HG02938 (cell line): ENCODE measurements at regions not wholly inside any gene's neighbourhood (a gene's known extent, or its start where the extent isn't known, plus 50 kb on each side); places are given as distances from the start of the nearest gene placed in this dataset.

ENCODE experiments used
- ATAC-seq: cut with Tn5 transposase; IDR thresholded peaks from one replicate; pipeline ENCODE4 v1.9.1; 2021; ENCODE audit warnings: mild to moderate bottlenecking, moderate library complexity; ENCODE audit not compliant: unreplicated experiment

DNA sequence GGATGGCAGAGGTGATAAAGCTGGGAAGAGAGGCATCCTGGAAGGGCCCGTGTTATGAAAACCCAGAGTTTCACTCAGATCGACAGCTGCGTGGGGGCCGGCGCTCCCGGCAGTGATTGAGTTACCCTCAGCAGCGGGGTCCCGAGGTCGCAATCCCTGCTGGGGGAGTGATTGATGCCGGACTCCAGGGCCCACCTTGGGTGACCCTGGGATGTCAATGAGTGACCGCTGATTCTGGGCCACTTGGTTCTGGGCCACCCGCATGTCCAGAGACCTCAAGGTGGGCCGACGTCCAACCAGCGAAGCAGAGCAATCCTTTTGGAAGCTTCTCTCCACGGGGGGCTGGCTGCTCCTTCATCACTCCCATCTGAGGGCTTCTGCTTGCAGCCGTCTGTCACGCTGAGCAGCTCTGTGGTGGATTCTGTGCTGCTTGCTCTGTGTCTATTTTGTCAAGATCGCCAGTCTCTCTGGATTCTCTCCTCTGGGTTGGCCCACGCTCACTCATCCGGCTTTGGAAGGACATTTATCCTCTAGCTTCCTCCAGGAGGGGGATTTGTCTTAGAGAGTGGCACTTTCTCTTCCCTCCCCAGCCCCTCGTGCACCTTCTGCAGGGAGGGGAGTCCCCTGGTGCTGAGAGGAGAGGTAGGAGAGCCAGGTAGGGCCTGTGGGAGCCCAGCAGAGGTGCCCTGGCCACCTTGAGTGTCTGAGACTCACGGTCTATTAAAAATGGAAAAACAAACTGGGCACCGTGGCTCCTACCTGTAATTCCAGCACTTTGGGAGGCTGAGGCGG is 110.9 kb upstream of the C1orf174 start:
- ATAC-seq = no peak

DNA sequence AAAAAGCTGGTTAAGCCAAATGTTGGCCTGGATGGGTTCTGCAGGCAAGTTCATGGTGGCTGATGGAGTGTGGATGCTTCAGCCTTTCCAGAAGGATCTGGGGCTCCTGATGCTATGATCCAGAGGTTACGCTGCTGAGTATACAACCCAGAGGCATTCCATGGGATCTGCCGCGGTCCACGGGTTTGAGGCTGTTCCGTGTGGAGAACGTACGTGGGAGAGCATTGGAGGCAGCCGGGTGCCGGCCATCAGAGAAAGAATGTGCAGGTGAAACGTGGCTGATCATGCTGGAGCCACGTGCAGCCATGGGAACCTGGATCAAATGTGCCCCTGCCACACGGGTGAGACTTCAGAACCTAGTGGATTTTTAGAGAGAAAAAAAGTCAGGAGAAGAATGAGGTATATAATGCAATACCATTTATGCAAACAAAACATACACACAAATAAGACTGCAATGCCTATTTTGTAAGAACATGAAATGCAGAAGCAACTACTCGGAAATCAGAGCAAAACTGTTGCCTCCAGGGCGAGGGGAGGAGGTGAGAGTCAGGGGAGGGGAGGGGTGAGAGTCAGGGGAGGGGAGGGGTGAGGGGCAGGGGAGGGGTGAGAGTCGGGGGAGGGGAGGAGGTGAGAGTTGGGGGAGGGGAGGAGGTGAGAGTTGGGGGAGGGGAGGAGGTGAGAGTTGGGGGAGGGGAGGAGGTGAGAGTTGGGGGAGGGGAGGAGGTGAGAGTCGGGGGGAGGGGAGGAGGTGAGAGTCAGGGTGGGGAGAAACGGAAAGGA is 116.5 kb upstream of the C1orf174 start:
- ATAC-seq = no peak

DNA sequence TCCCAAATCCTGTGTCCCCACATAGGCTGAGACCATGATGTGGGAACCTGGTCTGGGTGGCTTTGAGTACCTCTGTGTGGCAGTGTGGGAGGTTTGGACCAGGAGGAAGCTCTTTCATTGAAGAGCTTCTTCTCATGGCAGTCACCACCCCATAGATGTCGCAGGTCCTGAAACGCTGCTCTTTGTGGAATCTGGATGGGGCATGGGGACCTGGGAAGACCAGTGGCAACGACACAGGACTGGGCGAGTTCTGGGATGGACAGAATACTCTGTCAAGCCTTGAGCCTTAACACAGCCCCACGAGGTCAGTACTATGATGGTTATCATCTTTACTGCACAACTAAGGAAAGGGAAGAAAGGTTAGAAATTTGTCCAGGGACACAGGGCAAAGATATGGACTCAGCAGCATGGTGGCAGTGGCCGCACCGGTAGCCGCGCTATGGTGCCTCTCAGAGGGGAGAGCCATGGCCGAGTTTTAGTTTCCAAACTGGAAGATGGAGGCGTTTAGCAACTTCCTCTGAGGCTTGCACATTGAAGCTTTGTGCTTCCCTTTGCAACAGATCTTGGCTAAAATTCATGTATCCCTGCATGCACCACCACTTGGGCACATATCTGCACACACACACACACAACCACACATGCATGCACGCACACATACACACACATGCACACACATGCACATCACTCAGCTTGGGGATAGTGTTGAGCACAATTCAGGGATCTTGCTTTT is 117.7 kb upstream of the C1orf174 start:
- no peak for ATAC-seq

DNA sequence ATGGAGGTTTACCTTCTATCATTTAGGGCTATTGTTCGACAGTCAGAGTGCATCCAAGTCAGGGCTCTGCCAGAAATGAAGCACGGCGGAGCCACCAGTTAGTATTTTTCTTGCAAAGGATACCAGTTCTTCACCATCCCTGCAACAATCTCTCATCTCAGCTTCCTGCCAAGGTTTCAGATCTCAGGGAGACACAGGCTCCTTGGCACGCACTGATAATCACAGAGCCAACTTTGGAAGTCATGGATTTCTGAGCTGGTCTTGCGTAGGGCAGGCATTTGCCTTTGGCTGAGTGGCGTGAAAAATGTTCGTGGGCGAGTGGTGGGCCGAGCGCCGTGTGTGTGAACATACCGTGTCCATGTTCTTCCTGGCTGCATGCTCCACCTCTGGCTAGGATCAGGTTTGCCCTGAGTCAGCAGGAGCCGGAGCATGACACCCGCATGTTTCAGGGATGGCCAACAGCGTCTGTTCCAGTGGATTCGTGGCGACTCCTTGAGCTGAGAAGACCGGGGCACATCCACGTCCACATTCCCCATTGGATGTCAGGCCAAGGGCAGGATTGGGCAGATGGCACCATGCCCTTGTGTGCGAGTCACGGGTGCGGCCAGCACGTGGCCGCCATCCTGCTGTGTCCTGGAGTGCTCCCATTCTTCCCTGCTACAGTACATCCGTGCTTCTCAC is 118.5 kb upstream of the C1orf174 start:
- ATAC-seq = no peak

DNA sequence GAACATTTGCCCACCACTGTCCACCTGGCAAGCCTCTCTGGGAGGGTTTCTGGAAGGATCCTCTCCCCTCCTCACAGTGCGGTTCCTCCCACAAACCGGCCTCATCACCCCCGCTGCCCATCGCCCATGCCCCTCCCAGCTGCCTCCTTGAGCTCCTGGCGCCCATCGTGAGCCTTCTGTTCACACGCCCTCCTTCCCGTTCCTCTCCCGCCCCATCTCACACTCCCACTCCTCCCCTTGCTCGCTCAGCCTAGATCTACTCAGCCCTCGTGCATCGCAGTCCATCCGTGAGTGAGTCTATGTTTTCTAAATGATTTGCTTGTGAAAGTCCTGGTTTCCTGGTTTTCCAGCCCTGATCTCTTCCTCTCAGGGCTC is 119.1 kb upstream of the C1orf174 start:
- ATAC-seq = no peak

DNA sequence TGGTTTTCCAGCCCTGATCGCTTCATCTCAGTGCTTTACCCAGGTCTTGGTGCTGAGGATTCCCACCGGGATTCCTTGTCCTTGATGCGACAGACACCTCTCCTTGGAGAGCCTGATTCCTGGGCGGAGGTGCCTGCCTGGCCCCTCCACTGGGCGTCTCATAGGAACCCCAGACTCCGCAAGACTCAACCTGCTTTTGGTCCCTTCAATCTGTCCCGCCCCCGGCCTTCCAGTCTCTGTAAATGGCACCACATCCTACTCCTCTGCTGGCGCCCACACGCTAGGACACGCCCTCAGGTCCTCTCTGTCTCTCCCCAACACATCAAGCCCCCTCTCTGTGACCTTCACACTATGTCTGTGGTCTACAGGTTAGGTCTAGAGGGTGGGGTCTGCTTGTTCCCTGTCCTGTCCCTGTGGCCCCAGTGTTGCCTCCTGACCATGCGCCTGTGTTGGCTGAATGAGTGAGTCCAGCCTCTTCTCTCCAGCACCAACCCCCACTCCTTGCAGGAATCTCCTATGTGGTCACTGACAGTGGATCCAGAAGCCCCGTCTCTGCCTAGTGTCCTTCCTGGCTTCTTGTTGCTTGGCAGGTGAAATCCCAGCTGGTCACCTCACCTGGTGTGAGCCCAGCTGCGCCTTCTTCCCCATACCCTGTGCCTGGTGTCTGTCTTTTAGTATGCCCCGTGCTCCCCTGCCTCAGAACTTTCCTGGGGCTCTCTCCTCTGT is 119.7 kb upstream of the C1orf174 start:
- ATAC-seq = no peak

DNA sequence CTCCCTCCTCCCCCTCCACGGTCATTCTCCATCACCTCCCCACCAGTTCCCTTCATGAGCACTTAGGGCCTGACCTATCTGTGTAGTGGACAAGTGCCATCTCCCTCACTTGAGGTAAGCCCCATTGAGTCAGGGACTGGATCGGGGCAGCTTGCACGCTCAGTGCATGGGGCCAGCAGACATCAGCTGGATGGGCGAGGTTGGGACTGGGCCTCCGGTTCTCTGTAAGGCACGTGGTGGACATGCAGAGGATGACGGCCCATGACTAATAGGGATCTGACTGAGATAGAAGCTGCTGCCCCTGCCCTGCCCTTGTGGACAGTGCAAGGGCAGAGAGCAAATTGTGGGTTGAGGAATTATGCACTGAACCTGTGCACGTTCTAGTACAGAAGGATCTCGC is 120.4 kb upstream of the C1orf174 start:
- no peak for ATAC-seq

DNA sequence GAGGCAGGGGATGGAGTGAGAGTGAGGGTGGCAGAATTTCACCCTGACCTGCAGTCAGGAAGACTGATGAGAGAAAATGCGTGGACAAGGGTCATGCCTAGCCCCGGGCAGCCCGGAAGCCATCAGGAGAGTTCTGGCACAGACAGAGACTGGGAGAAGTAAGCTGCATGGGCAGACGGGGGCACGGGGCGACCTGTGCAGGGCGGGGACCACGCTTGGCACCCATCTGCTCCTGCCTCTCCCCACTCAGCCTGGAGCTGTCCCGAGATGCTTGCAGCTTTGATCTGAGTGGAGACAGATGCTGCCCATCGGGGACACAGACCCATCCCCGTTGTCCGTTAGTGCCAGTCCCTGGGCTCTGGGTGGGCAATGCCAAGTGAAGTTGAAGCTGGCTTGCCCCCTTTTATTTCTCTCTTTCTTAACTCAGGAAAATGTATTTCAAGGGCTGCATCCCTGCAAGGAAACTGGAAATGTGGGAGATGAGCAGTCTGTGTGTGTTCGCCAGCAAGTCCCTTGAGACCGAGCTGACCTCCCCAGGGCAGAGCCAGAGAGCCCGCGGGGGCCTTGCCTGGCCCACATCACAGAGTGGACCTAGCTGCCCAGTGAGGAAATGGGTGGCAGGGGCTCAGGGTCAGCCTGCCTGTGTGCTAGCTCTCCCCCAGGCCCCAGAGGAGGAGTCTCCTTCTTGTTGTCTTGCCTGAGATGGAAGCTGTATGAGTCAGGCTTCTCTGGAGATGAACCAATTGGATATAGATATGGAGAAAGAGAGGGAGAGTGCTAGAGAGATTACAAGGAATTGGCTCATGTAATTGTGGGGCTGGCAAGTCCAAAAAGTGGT is 121.3 kb upstream of the C1orf174 start:
- no peak for ATAC-seq

DNA sequence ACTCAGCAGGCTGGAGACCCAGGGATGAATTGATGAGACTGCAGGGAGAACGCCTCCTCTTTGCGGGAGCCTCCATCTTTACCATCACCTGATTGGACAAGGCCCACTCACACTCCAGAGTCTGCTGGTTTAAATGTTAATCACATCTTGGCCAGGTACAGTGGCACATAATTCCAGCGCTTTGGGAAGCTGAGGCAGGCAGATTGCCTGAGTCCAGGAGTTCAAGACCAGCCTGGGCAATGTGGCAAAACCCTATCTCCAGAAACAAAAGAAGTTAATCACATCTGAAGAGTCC is 121.8 kb upstream of the C1orf174 start:
- ATAC-seq = no peak

DNA sequence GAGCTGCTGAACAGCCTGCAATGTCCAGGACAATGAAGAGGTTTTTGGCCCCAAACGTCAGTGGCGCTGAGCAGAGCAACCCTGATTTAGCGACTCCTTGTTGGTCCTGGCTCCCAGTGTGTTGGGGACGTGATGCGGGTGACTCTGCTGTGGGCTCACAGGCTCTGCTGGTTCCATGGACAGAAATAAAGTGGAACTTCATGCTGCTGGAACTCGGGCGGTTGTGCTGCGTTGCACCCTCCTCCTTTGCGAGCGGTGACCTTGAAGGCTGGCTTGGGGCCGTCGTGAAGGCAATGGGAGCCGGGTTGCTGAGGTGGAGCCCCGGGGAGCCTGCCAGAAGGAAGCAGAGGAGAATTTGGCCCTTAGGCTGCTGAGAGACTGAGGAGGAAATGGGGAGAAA is 122.6 kb upstream of the C1orf174 start:
- ATAC-seq = no peak

DNA sequence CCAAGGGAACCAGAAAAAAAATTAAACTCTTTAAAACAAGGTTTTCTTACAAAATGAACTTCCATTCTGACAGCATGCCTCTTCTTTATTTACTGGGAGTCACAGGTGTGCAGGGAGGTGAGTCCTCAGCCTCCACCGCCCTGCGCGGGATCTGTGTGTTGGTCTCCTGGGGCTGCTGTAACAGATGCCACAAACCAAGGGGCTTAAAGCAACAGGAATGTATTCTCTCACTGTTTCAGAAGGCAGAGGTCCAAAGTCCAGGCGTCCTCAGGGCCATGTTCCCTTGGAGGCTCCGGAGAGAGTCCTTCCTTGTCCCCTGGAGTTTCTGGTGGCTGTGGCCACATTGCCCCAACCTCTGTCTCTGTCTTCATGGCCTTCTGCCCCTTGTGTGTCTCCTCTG is 123.6 kb upstream of the C1orf174 start:
- ATAC-seq = no peak

DNA sequence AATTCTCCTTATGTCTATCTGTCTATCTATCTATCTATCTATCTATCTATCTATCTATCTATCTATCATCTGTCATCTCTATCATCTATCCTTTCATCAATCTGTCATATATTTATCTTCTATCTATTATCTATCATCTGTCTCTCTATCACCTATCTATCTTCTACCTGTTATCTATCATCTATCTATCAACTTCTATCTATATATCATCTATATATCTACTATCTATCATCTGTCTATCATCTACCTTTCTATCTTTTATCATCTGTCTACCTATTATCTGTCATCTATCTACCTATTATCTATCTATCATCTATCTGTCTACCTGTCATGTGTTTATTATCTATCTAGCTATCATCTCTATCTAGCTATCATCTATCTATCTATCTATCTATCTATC is 124.7 kb upstream of the C1orf174 start:
- ATAC-seq = no peak

DNA sequence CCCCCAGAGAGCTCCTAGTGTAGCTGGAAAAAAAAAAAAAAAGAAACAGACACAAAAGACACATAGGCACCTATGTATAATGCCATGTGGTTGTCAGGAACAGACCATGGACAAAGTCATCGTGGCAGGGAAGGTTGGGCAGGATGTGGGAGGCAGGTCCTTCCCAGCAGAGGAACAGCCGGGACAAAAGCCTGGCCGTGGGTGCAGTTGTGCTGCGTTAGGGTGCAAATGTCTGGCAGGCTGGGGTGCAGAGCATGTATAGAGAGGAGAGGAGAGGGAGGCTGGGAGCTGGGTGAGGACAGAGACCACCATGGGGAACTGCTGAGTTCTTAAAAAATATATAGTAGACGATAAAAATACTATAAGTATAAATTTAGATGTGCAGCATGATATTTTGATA is 125.7 kb upstream of the C1orf174 start:
- no peak for ATAC-seq

DNA sequence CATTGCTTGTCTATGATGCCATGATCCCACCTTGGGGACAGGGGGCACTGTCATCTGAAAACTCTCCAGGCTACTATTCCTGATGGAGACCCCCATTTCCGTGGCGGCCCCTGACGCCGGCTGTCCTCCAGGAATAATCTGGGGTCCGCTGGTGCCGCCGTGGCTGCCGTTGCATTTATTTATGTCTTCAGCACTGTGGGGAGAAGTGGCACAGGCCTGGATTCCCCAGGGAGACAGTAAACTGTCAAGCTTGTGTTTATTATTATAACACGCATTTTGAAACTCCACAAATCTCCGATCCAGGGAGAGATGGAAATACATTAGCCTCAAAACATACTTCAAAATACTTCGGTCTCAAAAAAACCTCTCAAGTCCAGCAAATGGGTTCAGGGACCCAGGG is 126.9 kb upstream of the C1orf174 start:
- no peak for ATAC-seq

DNA sequence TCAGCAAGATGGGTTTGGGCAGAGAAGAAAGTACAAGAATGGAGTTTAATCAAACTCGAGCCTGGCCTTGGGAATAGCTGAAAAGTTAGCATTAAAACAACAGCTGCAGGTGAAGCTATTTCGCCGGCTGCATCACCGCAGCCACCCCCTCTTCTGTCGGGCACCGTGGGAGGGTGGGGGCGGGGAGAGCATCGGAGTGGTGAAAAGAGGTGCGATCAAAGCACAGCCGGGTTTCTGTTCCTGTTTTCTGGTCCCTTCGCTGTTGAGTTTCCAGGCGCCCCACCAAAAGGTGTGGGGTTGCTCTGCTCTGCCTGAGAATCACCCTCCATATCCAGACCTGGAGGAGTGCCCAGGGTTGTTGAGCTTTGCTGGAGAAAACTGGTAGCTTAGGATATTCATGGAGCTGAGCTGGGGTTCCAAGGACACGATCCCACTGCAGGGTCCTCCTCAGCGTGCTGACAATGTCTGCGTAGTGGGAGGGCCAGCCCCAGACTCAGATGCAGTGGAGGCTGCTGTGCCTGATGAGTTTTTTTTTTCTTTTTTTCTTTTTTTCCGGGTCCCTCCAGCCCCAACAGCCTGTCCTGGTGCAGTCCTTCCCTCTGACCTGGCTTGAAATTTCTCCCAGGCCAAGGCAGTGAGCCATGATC is 127.5 kb upstream of the C1orf174 start:
- ATAC-seq = peak; percentile 89

DNA sequence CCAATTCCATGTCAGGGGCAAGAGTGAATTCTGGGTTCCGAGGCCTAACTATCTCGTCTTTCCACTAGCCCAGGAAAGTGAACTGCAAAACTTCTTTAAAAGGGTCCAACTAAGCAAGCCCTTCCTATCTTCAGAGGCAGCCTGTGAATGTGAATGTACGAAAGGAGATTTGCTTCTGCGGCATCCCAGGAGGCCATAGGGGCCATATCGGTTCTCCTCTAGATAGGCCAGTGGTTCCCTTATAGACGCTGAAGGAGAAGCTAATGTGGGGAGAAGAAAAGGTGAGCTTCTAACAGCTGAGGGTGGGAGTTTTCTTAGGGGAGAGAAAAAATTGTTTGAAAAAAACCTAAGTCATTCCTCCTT is 128.0 kb upstream of the C1orf174 start:
- no peak for ATAC-seq

DNA sequence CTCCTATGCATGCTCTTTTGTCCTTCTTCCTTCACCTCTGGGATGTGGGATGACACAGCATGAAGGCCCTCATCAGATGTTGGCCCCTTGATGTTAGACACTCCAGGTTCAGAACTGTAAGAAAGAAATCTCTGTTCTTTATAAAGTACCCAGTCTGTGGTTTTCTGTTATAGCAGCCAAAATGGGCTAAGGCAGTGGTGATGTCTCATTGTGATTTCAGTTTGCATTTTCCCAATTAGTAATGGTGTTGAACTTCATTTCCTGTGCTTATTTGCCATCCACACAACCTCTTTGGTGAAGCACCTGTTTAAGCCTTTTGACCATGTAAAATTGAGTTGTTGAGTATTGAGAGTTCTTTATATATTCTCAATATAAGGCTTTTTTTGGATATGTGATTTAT is 129.3 kb upstream of the C1orf174 start:
- ATAC-seq = no peak

DNA sequence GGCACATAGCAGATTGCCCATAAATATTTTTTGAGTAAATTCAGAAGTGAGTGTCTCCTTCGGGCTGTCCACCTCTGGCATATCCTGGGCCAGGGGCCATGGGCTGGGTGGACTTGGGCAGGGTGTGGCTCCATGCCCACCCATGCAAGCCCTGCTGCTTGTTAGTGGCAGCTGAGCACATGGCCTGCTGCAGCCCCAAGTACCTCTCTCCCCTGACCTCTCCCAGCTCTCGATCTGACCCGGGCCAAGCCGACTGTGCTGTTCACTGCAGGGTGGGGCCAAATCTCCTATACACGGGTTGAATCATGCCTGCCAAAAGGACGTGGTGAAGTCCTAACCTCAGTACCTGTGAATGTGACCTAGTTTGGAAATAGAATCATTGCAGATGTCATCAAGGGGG is 132.5 kb upstream of the C1orf174 start:
- ATAC-seq = no peak

DNA sequence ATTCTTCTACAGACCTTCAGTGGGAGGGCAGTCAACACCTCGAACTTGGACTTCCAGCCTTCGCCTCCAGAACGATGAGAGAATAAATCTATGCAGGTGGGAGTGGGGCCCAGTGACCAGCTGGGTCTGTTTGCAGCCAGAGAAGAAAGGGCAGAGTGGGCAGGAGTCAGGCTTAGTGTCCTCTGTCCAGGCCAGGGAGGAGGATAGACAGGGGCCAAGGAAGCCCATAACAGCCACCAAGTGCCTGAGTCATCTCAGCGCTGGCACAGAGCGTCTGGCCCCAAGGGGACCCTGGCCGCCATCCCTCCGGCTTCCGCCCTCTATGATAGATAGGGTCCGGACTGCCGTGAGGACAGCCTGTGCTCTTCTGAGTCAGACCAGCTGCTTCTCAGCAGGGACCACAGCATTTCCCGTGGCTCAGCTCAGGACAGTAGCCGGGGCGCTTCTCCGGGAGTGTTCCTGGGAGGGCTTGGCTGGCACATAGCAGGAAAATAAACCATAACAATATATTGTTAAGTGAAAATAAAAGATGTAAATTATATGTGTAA is 133.1 kb upstream of the C1orf174 start:
- no peak for ATAC-seq
